Common myeloid progenitor, CD34-positive (primary cell): ENCODE measurements at regions not wholly inside any gene's neighbourhood (a gene's known extent, or its start where the extent isn't known, plus 50 kb on each side); places are given as distances from the start of the nearest gene placed in this dataset.

Source experiments
- CTCF ChIA-PET: fragments of 350-600 bp; sonication (Branson Sonifier 250); formaldehyde crosslinking; loops from one replicate; lab custom pipeline; 2021; ENCODE audit warnings: antibody characterized with exemption; lab: Charles Lee
- POLR2A ChIA-PET: fragments of 350-600 bp; sonication (Branson Sonifier 250); formaldehyde crosslinking; loops from one replicate; lab custom pipeline; 2021; ENCODE audit warnings: antibody characterized with exemption; lab: Charles Lee
- DNase-seq, 3 donors: peaks; one replicate each; pipeline versions ENCODE4 v3.0.0 to v3.0.0-alpha.2; 2013
- H3K27ac ChIP-seq, 2 experiments: 1 replicate in 1 of 2; 2 replicates in 1 of 2; pipeline ENCODE4 v1.7.0; 2013; ENCODE audit warnings: inconsistent platforms in 2 of 2, low read length in 2 of 2, mild to moderate bottlenecking in 2 of 2, low read depth in 1 of 2, moderate library complexity in 1 of 2; ENCODE audit not compliant: severe bottlenecking in 2 of 2, insufficient read depth in 1 of 2, poor library complexity in 1 of 2
- H3K27me3 ChIP-seq, 5 experiments: replicated peaks in 2 of 5; 1 replicate in 3 of 5; 2 replicates in 2 of 5; pipeline versions ENCODE4 v1.6.1 to v1.7.0; 2013; ENCODE audit warnings: low read length in 4 of 5, mild to moderate bottlenecking in 2 of 5, moderate library complexity in 2 of 5, inconsistent platforms in 1 of 5; ENCODE audit not compliant: insufficient read depth in 5 of 5, control insufficient read depth in 4 of 5
- H3K36me3 ChIP-seq, 4 experiments: 1 replicate in 2 of 4; 2 replicates in 2 of 4; pipeline versions ENCODE4 v1.6.1 to v1.7.0; 2013; ENCODE audit warnings: low read length in 3 of 4, control low read depth in 1 of 4, mild to moderate bottlenecking in 1 of 4; ENCODE audit not compliant: control insufficient read depth in 4 of 4, insufficient read depth in 4 of 4
- H3K4me1 ChIP-seq, 4 experiments: 1 replicate in 3 of 4; 2 replicates in 1 of 4; pipeline versions ENCODE4 v1.6.1 to v1.7.1; 2013; ENCODE audit warnings: low read length in 3 of 4, mild to moderate bottlenecking in 3 of 4, control low read depth in 1 of 4, inconsistent platforms in 1 of 4, moderate library complexity in 1 of 4; ENCODE audit not compliant: control insufficient read depth in 4 of 4, insufficient read depth in 4 of 4; ENCODE audit errors: control extremely low read depth in 1 of 4
- H3K4me3 ChIP-seq, 7 experiments: 1 replicate in 4 of 7; 2 replicates in 3 of 7; pipeline versions ENCODE4 v1.5.1 to v1.7.0; 2013; ENCODE audit warnings: mild to moderate bottlenecking in 7 of 7, low read length in 6 of 7, moderate library complexity in 6 of 7, inconsistent platforms in 2 of 7, low read depth in 2 of 7, control low read depth in 1 of 7; ENCODE audit not compliant: insufficient read depth in 4 of 7, control insufficient read depth in 1 of 7; ENCODE audit errors: extremely low read depth in 1 of 7
- H3K9me3 ChIP-seq, 5 experiments: 1 replicate in 4 of 5; 2 replicates in 1 of 5; pipeline versions ENCODE4 v1.6.1 to v1.7.1; 2013; ENCODE audit warnings: low read length in 4 of 5, mild to moderate bottlenecking in 2 of 5, inconsistent platforms in 1 of 5, low read depth in 1 of 5, moderate library complexity in 1 of 5; ENCODE audit not compliant: control insufficient read depth in 4 of 5, insufficient read depth in 2 of 5; ENCODE audit errors: control extremely low read depth in 1 of 5
- whole genome bisulfite sequencing: methylation state at CpG from one replicate; pipeline ENCODE4 v1.1.5; 2013; ENCODE audit not compliant: insufficient coverage; 5-methylcytosine and 5-hydroxymethylcytosine counted together

DNA sequence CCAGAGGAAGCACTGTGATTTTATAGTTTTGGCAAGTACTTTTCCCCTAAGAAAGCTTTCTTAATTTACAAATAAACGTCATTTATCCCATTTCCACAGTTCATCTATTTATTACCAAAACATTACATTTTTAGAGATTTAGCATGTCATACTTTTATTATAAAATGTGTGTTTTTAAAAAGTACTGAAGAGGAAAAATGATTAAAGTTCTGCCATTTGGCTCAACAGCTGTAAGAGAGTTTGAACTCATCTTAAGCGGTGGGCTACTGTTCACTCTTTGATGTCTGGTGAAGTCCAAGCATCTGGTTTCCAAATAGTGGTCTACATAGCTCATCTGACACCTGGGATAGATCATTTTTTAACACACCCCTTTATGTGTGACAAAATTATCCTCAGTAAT, 51.3 kb upstream of the TANC1 start:
- DNase-seq, result no peak
- CTCF ChIA-PET, result interaction anchor here (1.1 kb wide), 1 partner anchor 202 kb away, joined by 3 read pairs; no protein-coding TSS in a partner anchor
- 88% methylated on average over 1 of the region's 2 CpGs for WGBS
- Histone ChIP-seq H3K4me1 (peaks cover 0 to 7% (median 0%) of the 10 kb centered on the region in 4 experiments), H3K27ac (no peak overlapping the region), H3K36me3 (no peaks in the 10 kb centered on the region), H3K4me3 (no peak overlapping the region), H3K9me3 (peaks cover 0 to 2% (median 0%) of the 10 kb centered on the region in 5 experiments), H3K27me3 (no peaks in the 10 kb centered on the region)
- POLR2A ChIA-PET, result interaction anchor here (0.6 kb wide), 1 partner anchor 16 kb away, joined by 3 read pairs; no protein-coding TSS in a partner anchor

DNA sequence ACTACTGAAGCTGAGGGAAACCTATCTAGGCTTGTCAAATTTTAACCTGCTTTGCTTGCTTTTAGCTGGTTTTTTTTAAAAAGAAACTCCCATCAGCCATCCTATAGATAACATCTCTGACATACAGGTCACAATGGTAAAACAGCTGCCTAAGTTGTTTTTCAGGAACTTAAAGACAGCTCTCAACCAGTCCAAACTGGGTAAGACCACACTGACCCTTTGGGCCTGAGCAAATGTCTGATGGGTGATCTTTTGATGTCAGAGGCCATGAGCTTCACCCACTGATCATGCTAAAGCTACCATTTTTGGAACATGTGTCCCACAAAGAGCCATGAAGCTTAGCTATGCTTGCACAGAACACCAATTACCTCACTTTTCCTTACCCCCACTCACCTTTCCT, 50.0 kb upstream of the TANC1 start:
- POLR2A ChIA-PET, result interaction anchor here (0.6 kb wide), 1 partner anchor 434 kb away, joined by 3 read pairs; no protein-coding TSS in a partner anchor

More for the DNA sequence above, 50.0 kb upstream of the TANC1 start:
- Histone ChIP-seq H3K4me1 (peaks cover 0 to 3% (median 0%) of the 10 kb centered on the region in 4 experiments), H3K27me3 (no peaks in the 10 kb centered on the region), H3K4me3 (no peak overlapping the region), H3K9me3 (peaks cover 0 to 2% (median 0%) of the 10 kb centered on the region in 5 experiments), H3K27ac (no peak overlapping the region), H3K36me3 (no peaks in the 10 kb centered on the region)
- DNase-seq, result no peak
- CTCF ChIA-PET, result interaction anchor here (1.4 kb wide), 1 partner anchor 17 kb away, joined by 5 read pairs; no protein-coding TSS in a partner anchor
